Vagina (tissue), 2 donors: ENCODE measurements at regions not wholly inside any gene's neighbourhood (a gene's known extent, or its start where the extent isn't known, plus 50 kb on each side); places are given as distances from the start of the nearest gene placed in this dataset.

Experiments used
- DNase-seq, 2 donors: peaks; one replicate each; pipeline ENCODE4 v3.0.0-alpha.2; 2017; ENCODE audit errors: extremely low spot score in 2 of 2
- H3K27ac ChIP-seq: fragments of 200-600 bp; sonication (generic); one replicate; pipeline ENCODE4 v1.5.1; 2019
- H3K27me3 ChIP-seq: fragments of 200-600 bp; sonication (generic); one replicate; pipeline ENCODE4 v1.5.1; 2019
- H3K36me3 ChIP-seq, 2 donors: fragments of 200-600 bp; sonication (generic); one replicate each; pipeline ENCODE4 v1.5.1; 2017 to 2019
- H3K4me1 ChIP-seq: fragments of 200-600 bp; sonication (generic); one replicate; pipeline ENCODE4 v1.5.1; 2019
- H3K4me3 ChIP-seq, 2 donors: fragments of 200-600 bp; sonication (generic); 1 replicate in 1 of 2; 2 replicates in 1 of 2; pipeline ENCODE4 v1.5.1; 2016 to 2019
- H3K9me3 ChIP-seq: fragments of 200-600 bp; sonication (generic); one replicate; pipeline ENCODE4 v1.5.1; 2019
- POLR2A ChIP-seq, 2 donors: fragments of 450-650 bp; IDR thresholded peaks; one replicate each; pipeline ENCODE4 v1.6.1; 2017; ENCODE audit warnings: antibody characterized with exemption in 2 of 2, mild to moderate bottlenecking in 2 of 2, moderate library complexity in 2 of 2
- POLR2AphosphoS5 ChIP-seq, 2 donors: sonication (generic); formaldehyde crosslinking; IDR thresholded peaks; one replicate each; pipeline ENCODE4 v1.9.0; 2017; ENCODE audit warnings: antibody characterized with exemption in 2 of 2, mild to moderate bottlenecking in 2 of 2, low read depth in 1 of 2; ENCODE audit not compliant: insufficient read depth in 1 of 2
- intact Hi-C: fragments of 100-400 bp; cut with DNase I; formaldehyde crosslinking; loops from one replicate; pipeline ENCODE4 v1.15.1; 2023
- TF ChIP-seq, protein P1 (sequence below), 3 experiments: fragments of 450-650 bp in 2 of 3; fragments of 200-600 bp in 1 of 3; sonication (generic) in 1 of 3; IDR thresholded peaks; one replicate each; pipeline ENCODE4 v1.5.1; 2017 to 2019; ENCODE audit warnings: antibody characterized with exemption in 3 of 3, mild to moderate bottlenecking in 2 of 3, moderate library complexity in 2 of 3

DNA sequence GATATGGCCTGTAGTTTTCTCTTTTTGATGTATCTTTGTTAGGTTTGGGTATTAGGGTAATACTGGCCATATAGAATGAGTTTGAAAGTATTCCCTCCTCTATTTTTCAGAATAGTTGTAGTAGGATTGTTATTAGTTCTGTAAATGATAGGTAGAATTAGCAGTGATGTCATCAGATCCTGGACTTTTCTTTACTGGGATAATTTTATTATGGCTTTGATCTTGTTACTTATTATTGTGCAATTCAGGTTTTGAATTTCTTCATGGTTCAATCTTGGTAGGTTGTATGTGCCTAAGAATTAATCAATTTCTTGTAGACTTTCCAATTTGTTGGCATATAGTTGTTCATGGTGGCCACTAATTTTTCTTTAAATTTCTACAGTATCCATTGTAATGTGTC is 916.6 kb downstream of the CCDC85A start:
- DNase-seq = no peak
- H3K36me3 ChIP-seq = no peaks in the 10 kb centered on the region
- H3K4me1 ChIP-seq = no peaks in the 10 kb centered on the region
- TF ChIP-seq POLR2AphosphoS5 (IDR thresholded peaks at IDR 0.05; ENCODE audit: insufficient read depth in 1 of 2, low read depth in 1 of 2) (no peak), POLR2A (IDR thresholded peaks at IDR 0.05) (no peak)
- TF ChIP-seq, protein P1, sequence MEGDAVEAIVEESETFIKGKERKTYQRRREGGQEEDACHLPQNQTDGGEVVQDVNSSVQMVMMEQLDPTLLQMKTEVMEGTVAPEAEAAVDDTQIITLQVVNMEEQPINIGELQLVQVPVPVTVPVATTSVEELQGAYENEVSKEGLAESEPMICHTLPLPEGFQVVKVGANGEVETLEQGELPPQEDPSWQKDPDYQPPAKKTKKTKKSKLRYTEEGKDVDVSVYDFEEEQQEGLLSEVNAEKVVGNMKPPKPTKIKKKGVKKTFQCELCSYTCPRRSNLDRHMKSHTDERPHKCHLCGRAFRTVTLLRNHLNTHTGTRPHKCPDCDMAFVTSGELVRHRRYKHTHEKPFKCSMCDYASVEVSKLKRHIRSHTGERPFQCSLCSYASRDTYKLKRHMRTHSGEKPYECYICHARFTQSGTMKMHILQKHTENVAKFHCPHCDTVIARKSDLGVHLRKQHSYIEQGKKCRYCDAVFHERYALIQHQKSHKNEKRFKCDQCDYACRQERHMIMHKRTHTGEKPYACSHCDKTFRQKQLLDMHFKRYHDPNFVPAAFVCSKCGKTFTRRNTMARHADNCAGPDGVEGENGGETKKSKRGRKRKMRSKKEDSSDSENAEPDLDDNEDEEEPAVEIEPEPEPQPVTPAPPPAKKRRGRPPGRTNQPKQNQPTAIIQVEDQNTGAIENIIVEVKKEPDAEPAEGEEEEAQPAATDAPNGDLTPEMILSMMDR (IDR thresholded peaks at IDR 0.05) = no peak
- H3K27ac ChIP-seq = no peak overlapping the region
- intact Hi-C loops = no loop called here
- H3K4me3 ChIP-seq = no peak overlapping the region
- no peaks in the 10 kb centered on the region for H3K27me3 ChIP-seq
- H3K9me3 ChIP-seq = no peaks in the 10 kb centered on the region

DNA sequence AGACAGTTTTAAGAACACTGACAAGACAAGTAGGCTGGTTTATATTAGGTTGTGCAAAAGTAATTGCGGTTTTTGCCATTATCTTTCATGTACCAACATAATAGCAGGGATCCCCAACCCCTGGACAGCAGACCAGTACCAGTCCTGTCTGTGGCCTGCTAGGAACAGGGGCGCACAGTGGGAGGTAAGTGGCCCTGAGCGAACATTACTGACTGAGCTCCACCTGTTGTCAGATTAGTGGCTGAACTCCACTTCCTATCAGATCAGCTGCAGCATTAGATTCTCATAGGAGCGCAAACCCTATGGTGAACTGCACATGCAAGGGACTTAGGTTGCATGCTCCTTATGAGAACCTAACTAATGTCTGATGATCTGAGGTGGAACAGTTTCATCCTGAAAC is 921.9 kb downstream of the CCDC85A start:
- Histone ChIP-seq H3K4me3 (no peak overlapping the region), H3K4me1 (no peaks in the 10 kb centered on the region), H3K9me3 (no peaks in the 10 kb centered on the region), H3K27me3 (no peaks in the 10 kb centered on the region), H3K27ac (no peak overlapping the region), H3K36me3 (no peaks in the 10 kb centered on the region)
- intact Hi-C loops = no loop called here
- no peak for DNase-seq
- TF ChIP-seq POLR2AphosphoS5 (IDR thresholded peaks at IDR 0.05; ENCODE audit: insufficient read depth in 1 of 2, low read depth in 1 of 2) = no peak

DNA sequence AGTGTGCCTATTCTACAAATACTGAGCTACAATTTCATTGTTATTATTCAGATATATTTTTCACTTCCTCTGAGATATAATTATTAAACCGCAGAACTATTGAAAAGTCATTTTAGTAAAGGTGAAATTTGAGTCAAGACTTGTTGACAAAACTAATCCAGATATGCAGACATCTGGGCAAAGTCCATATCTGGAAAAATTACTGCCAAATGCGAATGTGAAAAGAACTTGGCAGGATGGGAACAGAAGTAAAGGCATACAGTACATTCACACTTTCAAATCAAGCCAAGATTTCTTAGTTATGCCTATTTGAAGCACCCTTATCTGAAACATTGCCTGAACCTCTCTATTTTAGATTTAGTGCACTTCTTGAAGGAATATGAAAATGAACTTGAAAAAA is 923.6 kb downstream of the CCDC85A start:
- intact Hi-C loops = no loop called here
- H3K4me3 ChIP-seq = no peak overlapping the region

DNA sequence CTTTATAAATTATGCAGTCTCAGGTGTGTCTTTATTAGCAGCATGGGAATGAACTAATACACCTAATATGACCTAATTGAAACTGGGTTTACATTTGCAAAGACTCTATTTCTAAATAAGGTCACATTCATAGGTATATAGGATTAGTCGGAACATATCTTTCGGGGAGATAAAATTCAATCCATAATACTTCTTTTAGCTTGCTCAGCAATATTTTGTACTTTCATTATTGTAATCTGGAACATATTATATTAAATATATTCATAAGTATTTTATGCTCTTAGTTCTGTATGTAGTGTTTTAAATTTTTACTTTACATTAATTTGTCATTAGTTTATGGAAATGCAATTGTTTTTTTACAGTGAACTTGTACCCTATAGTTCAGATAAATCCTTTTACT is 927.7 kb downstream of the CCDC85A start:
- no peaks in the 10 kb centered on the region for H3K9me3 ChIP-seq
- no peaks in the 10 kb centered on the region for H3K27me3 ChIP-seq
- H3K36me3 ChIP-seq = no peaks in the 10 kb centered on the region
- no peak for DNase-seq
- H3K27ac ChIP-seq = no peak overlapping the region
- intact Hi-C loops = no loop called here
- H3K4me1 ChIP-seq = no peaks in the 10 kb centered on the region
- no peak overlapping the region for H3K4me3 ChIP-seq
- TF ChIP-seq, protein P1 (IDR thresholded peaks at IDR 0.05) = no peak
- TF ChIP-seq POLR2A (IDR thresholded peaks at IDR 0.05) = no peak
- TF ChIP-seq POLR2AphosphoS5 (IDR thresholded peaks at IDR 0.05; ENCODE audit: insufficient read depth in 1 of 2, low read depth in 1 of 2) = no peak

More for the DNA sequence above, 923.6 kb downstream of the CCDC85A start:
- TF ChIP-seq POLR2AphosphoS5 (IDR thresholded peaks at IDR 0.05; ENCODE audit: insufficient read depth in 1 of 2, low read depth in 1 of 2) = no peak
- Histone ChIP-seq H3K27me3 (no peaks in the 10 kb centered on the region), H3K4me1 (no peaks in the 10 kb centered on the region), H3K9me3 (no peaks in the 10 kb centered on the region), H3K27ac (no peak overlapping the region), H3K36me3 (no peaks in the 10 kb centered on the region)
- DNase-seq = no peak

DNA sequence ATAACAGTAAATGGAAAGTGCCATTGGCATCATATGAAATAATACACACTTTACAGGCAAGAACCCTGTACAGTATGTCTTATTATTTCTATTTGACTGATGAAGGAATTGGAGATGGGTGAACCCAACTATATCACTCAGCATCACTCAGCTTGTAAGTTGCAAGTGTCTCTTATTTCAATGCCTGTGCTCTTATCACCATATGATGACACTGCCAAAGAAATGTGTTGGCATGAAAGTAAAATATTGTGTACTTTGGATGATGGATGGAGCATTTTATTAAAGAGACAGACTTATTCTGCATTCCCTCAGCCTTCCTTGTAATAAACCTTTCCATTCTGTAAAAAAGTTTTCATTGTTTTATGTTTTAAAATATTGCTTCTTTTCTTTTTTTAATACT is 927.5 kb upstream of the VRK2 start:
- no peaks in the 10 kb centered on the region for H3K4me1 ChIP-seq
- H3K27ac ChIP-seq = no peak overlapping the region
- intact Hi-C loops = no loop called here
- TF ChIP-seq POLR2A (IDR thresholded peaks at IDR 0.05) = no peak
- TF ChIP-seq, protein P1 (IDR thresholded peaks at IDR 0.05) = no peak
- TF ChIP-seq POLR2AphosphoS5 (IDR thresholded peaks at IDR 0.05; ENCODE audit: insufficient read depth in 1 of 2, low read depth in 1 of 2) = no peak
- no peaks in the 10 kb centered on the region for H3K36me3 ChIP-seq
- H3K27me3 ChIP-seq = no peaks in the 10 kb centered on the region
- no peak for DNase-seq
- H3K9me3 ChIP-seq = no peaks in the 10 kb centered on the region
- H3K4me3 ChIP-seq = no peak overlapping the region

DNA sequence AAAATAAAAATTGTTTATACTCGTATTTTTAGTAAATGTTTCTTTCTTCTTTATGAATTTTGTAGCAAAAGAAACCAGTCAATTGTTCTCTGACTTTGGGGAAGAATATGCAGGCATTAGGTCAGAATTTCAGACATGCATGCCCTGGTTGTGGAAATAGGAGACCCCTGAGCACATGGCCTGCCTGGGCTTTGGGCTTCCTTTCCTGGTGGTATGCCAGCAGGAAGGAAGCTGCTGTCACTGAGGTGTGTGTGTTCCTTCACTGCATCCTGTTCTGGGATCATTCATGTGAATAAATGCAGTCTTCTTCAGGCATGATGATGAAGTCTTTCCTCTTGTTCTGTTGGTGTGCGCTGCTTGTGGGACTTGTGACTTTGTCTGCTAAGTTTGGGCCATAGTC is 920.2 kb upstream of the VRK2 start:
- Histone ChIP-seq H3K27ac (no peak overlapping the region), H3K27me3 (no peaks in the 10 kb centered on the region), H3K4me3 (no peak overlapping the region), H3K9me3 (no peaks in the 10 kb centered on the region), H3K36me3 (no peaks in the 10 kb centered on the region), H3K4me1 (no peaks in the 10 kb centered on the region)
- DNase-seq = no peak
- TF ChIP-seq POLR2AphosphoS5 (IDR thresholded peaks at IDR 0.05; ENCODE audit: insufficient read depth in 1 of 2, low read depth in 1 of 2) (no peak), POLR2A (IDR thresholded peaks at IDR 0.05) (no peak)
- intact Hi-C loops = no loop called here

DNA sequence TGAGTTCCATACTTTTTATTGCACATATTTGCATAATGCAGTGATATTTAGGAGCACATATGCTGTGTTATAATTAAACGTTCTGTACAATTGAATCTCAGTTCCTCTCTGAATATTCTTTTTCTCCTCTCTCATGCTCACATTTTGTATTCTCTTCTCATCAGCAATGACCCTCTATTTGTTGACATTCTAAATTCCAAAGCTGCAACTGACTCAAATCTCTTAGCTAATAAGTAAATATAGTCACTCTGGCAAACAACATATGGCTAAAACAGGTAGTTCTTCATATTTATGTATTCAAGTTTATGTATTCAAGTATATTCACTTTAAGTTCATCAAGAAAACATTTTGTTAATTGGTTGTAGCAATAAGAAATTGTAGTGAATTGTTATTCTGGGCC is 907.4 kb upstream of the VRK2 start:
- Histone ChIP-seq H3K4me3 (no peak overlapping the region), H3K27me3 (no peaks in the 10 kb centered on the region), H3K36me3 (no peaks in the 10 kb centered on the region), H3K4me1 (no peaks in the 10 kb centered on the region), H3K27ac (no peak overlapping the region), H3K9me3 (no peaks in the 10 kb centered on the region)
- TF ChIP-seq POLR2AphosphoS5 (IDR thresholded peaks at IDR 0.05; ENCODE audit: insufficient read depth in 1 of 2, low read depth in 1 of 2) (no peak), POLR2A (IDR thresholded peaks at IDR 0.05) (no peak)
- TF ChIP-seq, protein P1 (IDR thresholded peaks at IDR 0.05) = no peak
- no peak for DNase-seq
- intact Hi-C loops = no loop called here
